Kidney (tissue), 13 donors: ENCODE measurements at regions not wholly inside any gene's neighbourhood (a gene's known extent, or its start where the extent isn't known, plus 50 kb on each side); places are given as distances from the start of the nearest gene placed in this dataset.
A peak's percentile ranks its signal among the peaks of the same experiment; 100 is the strongest.

ENCODE experiments used
- DNase-seq, 5 donors: peaks; one replicate each; pipeline ENCODE4 v3.0.0-alpha.2; 2013 to 2020
- FAIRE-seq: peaks from 2 replicates; lab custom pipeline; 2012; peaks lifted over from hg19 to GRCh38; lab: Jason Lieb, UNC
- H3K27ac ChIP-seq, 2 donors: one replicate each; pipeline ENCODE4 v1.7.0; 2013; ENCODE audit warnings: low read depth in 2 of 2, low read length in 2 of 2, inconsistent platforms in 1 of 2
- H3K27me3 ChIP-seq: one replicate; pipeline ENCODE4 v1.7.1; 2013; ENCODE audit warnings: low read length, inconsistent platforms; ENCODE audit not compliant: control insufficient read depth, insufficient read depth
- H3K36me3 ChIP-seq, 3 donors: one replicate each; pipeline versions ENCODE4 v1.7.0 to v1.7.1; 2013; ENCODE audit warnings: low read length in 3 of 3, control low read depth in 1 of 3, inconsistent platforms in 1 of 3; ENCODE audit not compliant: insufficient read depth in 3 of 3, control insufficient read depth in 2 of 3
- H3K4me1 ChIP-seq, 3 donors: one replicate each; pipeline versions ENCODE4 v1.7.0 to v1.7.1; 2013; ENCODE audit warnings: low read length in 3 of 3, inconsistent platforms in 1 of 3, low read depth in 1 of 3; ENCODE audit not compliant: control insufficient read depth in 2 of 3, insufficient read depth in 2 of 3
- H3K4me3 ChIP-seq, 3 donors: one replicate each; pipeline versions ENCODE4 v1.7.0 to v1.8.1; 2013; ENCODE audit warnings: low read length in 3 of 3, control low read depth in 1 of 3, inconsistent platforms in 1 of 3
- H3K9ac ChIP-seq, 3 donors: one replicate each; pipeline versions ENCODE4 v1.7.0 to v1.7.1; 2013; ENCODE audit warnings: low read length in 3 of 3, control low read depth in 1 of 3, inconsistent platforms in 1 of 3
- H3K9me3 ChIP-seq, 3 donors: one replicate each; pipeline versions ENCODE4 v1.7.0 to v1.7.1; 2013; ENCODE audit warnings: low read length in 3 of 3, control low read depth in 1 of 3, inconsistent platforms in 1 of 3; ENCODE audit not compliant: control insufficient read depth in 2 of 3, insufficient read depth in 1 of 3
- CTCF ChIP-seq: IDR thresholded peaks from 3 replicates; pipeline ENCODE4 v1.5.1; 2012; ENCODE audit warnings: mild to moderate bottlenecking, moderate library complexity, borderline replicate concordance; ENCODE audit not compliant: insufficient read depth; ENCODE audit errors: extremely low read depth
- intact Hi-C: fragments of 100-400 bp; cut with DNase I; formaldehyde crosslinking; loops from one replicate; pipeline ENCODE4 v1.11.1; 2022
- donor health status: control.
- donor health status: control.
- donor health status: control.
- donor health status: control.
- donor health status: control.
- donor health status: DM: yes; HTN: yes; CAD: no.
- donor health status: Normal renal cell carcinoma (clear cell type).

GRCh38 chr5:2465383-2465782 lies 286.1 kb downstream of the IRX2 start:
- DNase-seq (peak in 1 of 5 donors; percentile 5), FAIRE-seq (no peak)
- no peaks in the 10 kb centered on the region for H3K27me3 ChIP-seq
- no peak for TF ChIP-seq CTCF
- no peaks in the 10 kb centered on the region for H3K4me1 ChIP-seq
- no peaks in the 10 kb centered on the region for H3K9me3 ChIP-seq
- H3K27ac ChIP-seq = no peak overlapping the region
- intact Hi-C loops = no loop called here
- no peak overlapping the region for H3K9ac ChIP-seq
- H3K4me3 ChIP-seq = no peak overlapping the region
- H3K36me3 ChIP-seq = no peaks in the 10 kb centered on the region

GRCh38 chr5:2464141-2464540 lies 287.3 kb downstream of the IRX2 start:
- H3K27ac ChIP-seq = no peak overlapping the region
- no peaks in the 10 kb centered on the region for H3K27me3 ChIP-seq
- TF ChIP-seq CTCF = no peak
- no peaks in the 10 kb centered on the region for H3K36me3 ChIP-seq
- H3K4me1 ChIP-seq = no peaks in the 10 kb centered on the region
- intact Hi-C loops = no loop called here
- no peak overlapping the region for H3K4me3 ChIP-seq
- DNase-seq = no peak
- FAIRE-seq = no peak
- H3K9me3 ChIP-seq = no peaks in the 10 kb centered on the region
- no peak overlapping the region for H3K9ac ChIP-seq

- Histone ChIP-seq H3K36me3 (no peaks in the 10 kb centered on the region), H3K27me3 (no peaks in the 10 kb centered on the region), H3K4me1 (no peaks in the 10 kb centered on the region), H3K9me3 (no peaks in the 10 kb centered on the region), H3K27ac (no peak overlapping the region), H3K9ac (no peak overlapping the region), H3K4me3 (no peak overlapping the region)
- no peak for DNase-seq
- FAIRE-seq = no peak
- TF ChIP-seq CTCF = no peak
- intact Hi-C loops = no loop called here
Observed at GRCh38 chr5:2461701-2462691, 289.5 kb downstream of the IRX2 start.
